ENCODE measurements at regions not wholly inside any gene's neighbourhood (a gene's known extent, or its start where the extent isn't known, plus 50 kb on each side); places are given as distances from the start of the nearest gene placed in this dataset.
"Not testable (repeated sequence)": the region's sequence is repeated elsewhere in the genome, so short reads cannot be mapped to it uniquely, and the experiment has no call there.

- DNase-seq (ENCODE audit: low spot score) = no peak
These were observed 132.7 kb upstream of the SLITRK5 start for GRCh38 chr13:87538366-87539052.

- no peak for DNase-seq (ENCODE audit: low spot score)
These were observed 118.0 kb upstream of the SLITRK5 start for GRCh38 chr13:87553142-87553541.

- DNase-seq (ENCODE audit: low spot score) = no peak
These were observed 117.1 kb upstream of the SLITRK5 start for GRCh38 chr13:87554045-87554444.

- DNase-seq (ENCODE audit: low spot score) = no peak
These were observed 113.4 kb upstream of the SLITRK5 start for GRCh38 chr13:87557788-87558187.

GRCh38 chr13:87561580-87561979 is 109.6 kb upstream of the SLITRK5 start:
- not testable (repeated sequence) for DNase-seq (ENCODE audit: low spot score)

- peak; percentile 5 for DNase-seq (ENCODE audit: low spot score)
These were observed 100.5 kb upstream of the SLITRK5 start for GRCh38 chr13:87570669-87571068.

- no peak for DNase-seq (ENCODE audit: low spot score)
These were observed 88.8 kb upstream of the SLITRK5 start for GRCh38 chr13:87582399-87582798.

- DNase-seq (ENCODE audit: low spot score) = no peak
These were observed 80.7 kb upstream of the SLITRK5 start for GRCh38 chr13:87590518-87590917.

GRCh38 chr13:87604437-87604836 is 66.7 kb upstream of the SLITRK5 start:
- DNase-seq (ENCODE audit: low spot score) = not testable (repeated sequence)

GRCh38 chr13:87607266-87607665 is 63.9 kb upstream of the SLITRK5 start:
- no peak for DNase-seq (ENCODE audit: low spot score)

GRCh38 chr13:87614276-87614675 is 56.9 kb upstream of the SLITRK5 start:
- no peak for DNase-seq (ENCODE audit: low spot score)

All from iPS-NIHi11 (cell line).